ENCODE measurements at regions not wholly inside any gene's neighbourhood (a gene's known extent, or its start where the extent isn't known, plus 50 kb on each side); places are given as distances from the start of the nearest gene placed in this dataset.

GRCh38 chr3:187858041-187858440 is 112.8 kb upstream of the BCL6 start:
- dilution Hi-C loops (cut with HindIII; ENCODE audit: low sequenced_read_pairs, unreplicated experiment) = no loop called here
- ATAC-seq (ENCODE audit: low read depth) = no peak

More at GRCh38 chr3:187858041-187858440, 112.8 kb upstream of the BCL6 start:
- BruUV-seq (replicated peaks) = no TSS peak
- Histone ChIP-seq H2BK5ac (ENCODE audit: low read depth, low read length, poor library complexity, severe bottlenecking) (no peak overlapping the region), H3K18ac (ENCODE audit: low read depth, low read length) (no peak overlapping the region), H3K27me3 (ENCODE audit: control insufficient read depth, insufficient read depth, low read length) (0 out of 2 replicates have a peak, but pooled peaks cover 2% of the 10 kb centered on the region), H3K9me1 (ENCODE audit: insufficient read depth, low read length) (peaks cover 3% of the 10 kb centered on the region), H4K5ac (ENCODE audit: low read depth, low read length) (no peak overlapping the region), H2BK15ac (ENCODE audit: low read depth, low read length) (no peak overlapping the region), H3K36me3 (ENCODE audit: control insufficient read depth, insufficient read depth, low read length) (no peaks in the 10 kb centered on the region), H3K4me1 (ENCODE audit: control insufficient read depth, insufficient read depth, low read length) (peaks cover 5% of the 10 kb centered on the region), H4K20me1 (ENCODE audit: insufficient read depth, low read length) (no peaks in the 10 kb centered on the region), H3K79me1 (ENCODE audit: low read depth in 1 of 2, low read length in 2 of 2) (no peaks in the 10 kb centered on the region), H2BK20ac (ENCODE audit: low read depth, low read length) (no peak overlapping the region), H3K27ac (ENCODE audit: insufficient read depth, low read length) (no peak overlapping the region), H2AK5ac (ENCODE audit: low read depth, low read length) (no peak overlapping the region), H3K9ac (ENCODE audit: low read depth, low read length) (no peak overlapping the region), H3K4me3 (ENCODE audit: insufficient read depth, low read depth, low read length) (no peak overlapping the region), H3K9me3 (ENCODE audit: control insufficient read depth, insufficient read depth, low read length) (no peaks in the 10 kb centered on the region), H2BK120ac (ENCODE audit: low read depth, low read length) (no peak overlapping the region), H3K4me2 (ENCODE audit: low read depth, low read length) (no peak overlapping the region), H4K91ac (ENCODE audit: insufficient read depth, low read depth, low read length) (no peak overlapping the region), H3K4ac (ENCODE audit: low read depth, low read length) (no peak overlapping the region), H2AFZ (replicated peaks; ENCODE audit: low read length, poor library complexity) (no peak overlapping the region), H4K8ac (ENCODE audit: low read depth in 2 of 2, low read length in 2 of 2) (no peak overlapping the region), H3K23ac (ENCODE audit: low read depth, low read length) (no peak overlapping the region), H2AK9ac (replicated peaks; ENCODE audit: low read depth, low read length, poor library complexity) (no peak overlapping the region), H3K14ac (replicated peaks; ENCODE audit: low read depth, low read length) (no peak overlapping the region), H3K56ac (ENCODE audit: extremely low read depth, insufficient read depth, low read length) (no peak overlapping the region)
- TF ChIP-seq RCOR1 (IDR thresholded peaks at IDR 0.05; ENCODE audit: insufficient replicate concordance, low read length) (no peak), MXI1 (IDR thresholded peaks at IDR 0.05; ENCODE audit: borderline replicate concordance, low read depth, low read length) (no peak), RAD21 (IDR thresholded peaks at IDR 0.05; ENCODE audit: low read length) (no peak), CEBPB (IDR thresholded peaks at IDR 0.05; ENCODE audit: low read depth, low read length) (no peak), BHLHE40 (IDR thresholded peaks at IDR 0.05; ENCODE audit: low read depth, low read length) (no peak), NFE2L2 (IDR thresholded peaks at IDR 0.05; ENCODE audit: low read depth, low read length) (no peak), CHD1 (IDR thresholded peaks at IDR 0.05; ENCODE audit: low read depth, low read length) (no peak), POLR2A (IDR thresholded peaks at IDR 0.05; ENCODE audit: low read depth, low read length) (no peak), FOS (IDR thresholded peaks at IDR 0.05; ENCODE audit: low read depth, low read length) (no peak), RFX5 (IDR thresholded peaks at IDR 0.05; ENCODE audit: low read depth, low read length) (no peak), MAZ (IDR thresholded peaks at IDR 0.05; ENCODE audit: borderline replicate concordance, low read depth, low read length) (no peak), MAFK (IDR thresholded peaks at IDR 0.05; ENCODE audit: low read depth, low read length) (no peak), SMC3 (IDR thresholded peaks at IDR 0.05; ENCODE audit: low read depth, low read length) (no peak)
- TF ChIP-seq, protein P1, sequence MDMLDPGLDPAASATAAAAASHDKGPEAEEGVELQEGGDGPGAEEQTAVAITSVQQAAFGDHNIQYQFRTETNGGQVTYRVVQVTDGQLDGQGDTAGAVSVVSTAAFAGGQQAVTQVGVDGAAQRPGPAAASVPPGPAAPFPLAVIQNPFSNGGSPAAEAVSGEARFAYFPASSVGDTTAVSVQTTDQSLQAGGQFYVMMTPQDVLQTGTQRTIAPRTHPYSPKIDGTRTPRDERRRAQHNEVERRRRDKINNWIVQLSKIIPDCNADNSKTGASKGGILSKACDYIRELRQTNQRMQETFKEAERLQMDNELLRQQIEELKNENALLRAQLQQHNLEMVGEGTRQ (IDR thresholded peaks at IDR 0.05; ENCODE audit: low read depth, low read length) = no peak
- TF ChIP-seq, protein P2, sequence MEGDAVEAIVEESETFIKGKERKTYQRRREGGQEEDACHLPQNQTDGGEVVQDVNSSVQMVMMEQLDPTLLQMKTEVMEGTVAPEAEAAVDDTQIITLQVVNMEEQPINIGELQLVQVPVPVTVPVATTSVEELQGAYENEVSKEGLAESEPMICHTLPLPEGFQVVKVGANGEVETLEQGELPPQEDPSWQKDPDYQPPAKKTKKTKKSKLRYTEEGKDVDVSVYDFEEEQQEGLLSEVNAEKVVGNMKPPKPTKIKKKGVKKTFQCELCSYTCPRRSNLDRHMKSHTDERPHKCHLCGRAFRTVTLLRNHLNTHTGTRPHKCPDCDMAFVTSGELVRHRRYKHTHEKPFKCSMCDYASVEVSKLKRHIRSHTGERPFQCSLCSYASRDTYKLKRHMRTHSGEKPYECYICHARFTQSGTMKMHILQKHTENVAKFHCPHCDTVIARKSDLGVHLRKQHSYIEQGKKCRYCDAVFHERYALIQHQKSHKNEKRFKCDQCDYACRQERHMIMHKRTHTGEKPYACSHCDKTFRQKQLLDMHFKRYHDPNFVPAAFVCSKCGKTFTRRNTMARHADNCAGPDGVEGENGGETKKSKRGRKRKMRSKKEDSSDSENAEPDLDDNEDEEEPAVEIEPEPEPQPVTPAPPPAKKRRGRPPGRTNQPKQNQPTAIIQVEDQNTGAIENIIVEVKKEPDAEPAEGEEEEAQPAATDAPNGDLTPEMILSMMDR (conservative IDR thresholded peaks at IDR 0.05; ENCODE audit: low read depth, low read length) = no peak
- TF ChIP-seq, protein P3, sequence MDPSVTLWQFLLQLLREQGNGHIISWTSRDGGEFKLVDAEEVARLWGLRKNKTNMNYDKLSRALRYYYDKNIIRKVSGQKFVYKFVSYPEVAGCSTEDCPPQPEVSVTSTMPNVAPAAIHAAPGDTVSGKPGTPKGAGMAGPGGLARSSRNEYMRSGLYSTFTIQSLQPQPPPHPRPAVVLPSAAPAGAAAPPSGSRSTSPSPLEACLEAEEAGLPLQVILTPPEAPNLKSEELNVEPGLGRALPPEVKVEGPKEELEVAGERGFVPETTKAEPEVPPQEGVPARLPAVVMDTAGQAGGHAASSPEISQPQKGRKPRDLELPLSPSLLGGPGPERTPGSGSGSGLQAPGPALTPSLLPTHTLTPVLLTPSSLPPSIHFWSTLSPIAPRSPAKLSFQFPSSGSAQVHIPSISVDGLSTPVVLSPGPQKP (IDR thresholded peaks at IDR 0.05; ENCODE audit: borderline replicate concordance, low read depth, low read length) = no peak
- DNase-seq = no peak
- ChIA-PET POLR2A (ENCODE audit: unreplicated experiment) (no interaction called here), CTCF (no interaction called here)
- in situ Hi-C loops (cut with MboI; ENCODE audit: low sequenced_read_pairs) = no loop called here
- intact Hi-C loops (cut with micrococcal nuclease) = no loop called here
- WGBS, 2 experiments (ENCODE audit: extremely low coverage in 2 of 2, insufficient read length in 1 of 2) = 67% methylated on average over 1 of the region's 5 CpGs; no CpG with 5 or more reads in 1 of the 2 experiments

Data from IMR-90 (cell line).